Activated T-helper 17 cell treated with anti-CD3 and anti-CD28 coated beads, Interleukin-2, amount 50 U/mL, for 72 hours (primary cell): ENCODE measurements at regions not wholly inside any gene's neighbourhood (a gene's known extent, or its start where the extent isn't known, plus 50 kb on each side); places are given as distances from the start of the nearest gene placed in this dataset.

Experiments
- ATAC-seq: fragments of 150-1000 bp; cut with Tn5 transposase; replicated peaks from 2 replicates; pipeline ENCODE4 v1.10.0; 2021; ENCODE audit warnings: mild to moderate bottlenecking, moderate library complexity
- H3K27ac Mint-ChIP-seq: one replicate; pipeline ENCODE4 v1.8.0; 2022; ENCODE audit warnings: mixed read lengths
- H3K27me3 Mint-ChIP-seq: one replicate; pipeline ENCODE4 v1.8.0; 2022; ENCODE audit warnings: mixed read lengths
- H3K36me3 Mint-ChIP-seq: one replicate; pipeline ENCODE4 v1.8.0; 2022; ENCODE audit warnings: low read depth, mild to moderate bottlenecking, mixed read lengths
- H3K4me1 Mint-ChIP-seq: one replicate; pipeline ENCODE4 v1.8.0; 2022; ENCODE audit warnings: mixed read lengths
- H3K4me3 Mint-ChIP-seq: one replicate; pipeline ENCODE4 v1.8.0; 2022; ENCODE audit warnings: mild to moderate bottlenecking, mixed read lengths
- H3K9me3 Mint-ChIP-seq: one replicate; pipeline ENCODE4 v1.8.0; 2022; ENCODE audit warnings: mixed read lengths

DNA sequence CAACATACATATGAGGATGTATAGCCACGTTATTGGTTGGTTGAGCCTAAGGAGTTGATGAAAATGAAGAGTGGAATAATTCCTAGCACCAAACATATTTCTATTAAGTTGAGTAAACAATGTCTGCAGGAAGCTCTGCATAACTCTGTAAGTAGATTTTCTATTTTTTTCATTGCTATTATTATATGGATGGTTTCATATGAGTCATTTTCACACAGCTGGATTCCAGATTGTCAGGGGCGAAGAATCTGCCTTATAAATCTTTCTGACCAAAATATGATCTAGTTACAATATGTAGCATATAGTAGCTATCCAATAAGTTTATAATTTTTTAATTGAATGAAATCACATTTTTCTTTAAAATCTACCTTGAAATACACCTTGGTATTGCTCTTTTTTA lies 468.0 kb upstream of the PKDCC start:
- Mint-ChIP-seq H3K36me3 (no peaks in the 10 kb centered on the region), H3K27ac (no peak overlapping the region), H3K4me1 (no peaks in the 10 kb centered on the region), H3K27me3 (peaks cover 3% of the 10 kb centered on the region), H3K9me3 (peaks cover 6% of the 10 kb centered on the region), H3K4me3 (no peak overlapping the region)
- ATAC-seq: no peak

DNA sequence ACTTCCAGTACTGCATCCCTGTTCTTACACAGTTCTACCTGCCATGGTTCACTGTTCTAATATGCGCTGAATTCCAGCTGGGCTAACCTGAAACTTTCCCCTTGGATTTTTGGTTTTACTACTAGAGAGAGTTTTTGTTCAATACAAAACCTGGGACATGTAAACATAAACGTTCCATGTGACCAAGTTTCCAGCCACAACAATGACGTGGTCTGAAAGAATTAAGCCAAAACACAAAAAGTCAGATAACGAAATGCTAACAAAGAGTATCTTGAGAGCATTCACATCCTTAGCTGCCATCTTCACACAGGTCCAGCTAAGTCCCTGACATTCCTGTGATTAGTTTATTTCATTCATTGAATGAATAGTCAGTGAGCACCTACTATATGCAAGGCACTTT lies 467.0 kb upstream of the PKDCC start:
- Mint-ChIP-seq H3K9me3 (peaks cover 9% of the 10 kb centered on the region), H3K36me3 (no peaks in the 10 kb centered on the region), H3K4me3 (no peak overlapping the region), H3K27ac (no peak overlapping the region), H3K4me1 (no peaks in the 10 kb centered on the region), H3K27me3 (peaks cover 3% of the 10 kb centered on the region)
- ATAC-seq: no peak

DNA sequence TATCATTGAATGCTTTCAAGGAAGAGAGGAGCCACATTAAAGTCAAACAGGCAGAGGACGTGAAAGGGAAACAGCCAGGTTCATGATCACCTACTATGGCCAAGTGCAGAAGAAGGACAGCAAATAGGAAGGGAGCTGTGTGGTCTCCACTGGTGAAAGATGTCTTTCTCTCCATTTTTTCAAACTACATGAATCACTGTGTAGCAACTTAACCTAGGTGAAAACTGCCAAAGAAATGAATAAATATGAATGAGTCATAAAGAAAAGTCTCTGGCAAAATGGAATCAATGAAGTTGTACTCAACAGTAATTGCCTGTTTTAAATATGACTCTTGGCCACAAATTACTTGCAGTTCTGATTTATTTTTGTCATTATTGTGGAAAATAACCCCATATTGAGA lies 452.6 kb upstream of the PKDCC start:
- Mint-ChIP-seq H3K27me3 (peaks cover 8% of the 10 kb centered on the region), H3K9me3 (no peaks in the 10 kb centered on the region), H3K36me3 (no peaks in the 10 kb centered on the region), H3K27ac (no peak overlapping the region), H3K4me3 (no peak overlapping the region), H3K4me1 (no peaks in the 10 kb centered on the region)
- no peak for ATAC-seq

DNA sequence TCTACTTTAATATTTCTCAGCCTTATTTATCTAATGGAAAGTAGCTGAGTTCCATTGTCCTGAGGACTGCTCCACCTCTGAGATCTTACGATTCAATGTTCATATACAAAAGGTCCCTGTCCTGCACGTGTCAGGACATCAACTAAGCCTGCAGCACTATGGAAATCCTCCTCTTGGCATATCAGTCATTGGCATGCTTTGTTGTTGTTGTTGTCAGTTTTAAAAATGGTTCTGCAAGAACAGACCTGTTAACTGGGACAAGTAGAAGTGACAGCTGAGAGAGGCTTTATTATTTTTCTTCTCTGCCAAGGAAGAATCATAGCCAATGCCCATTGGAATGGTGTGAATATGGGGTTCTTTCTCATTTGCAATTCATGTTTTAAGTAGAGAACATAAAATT lies 450.1 kb upstream of the PKDCC start:
- H3K4me3 Mint-ChIP-seq: no peak overlapping the region
- no peak for ATAC-seq
- H3K9me3 Mint-ChIP-seq: no peaks in the 10 kb centered on the region
- H3K27me3 Mint-ChIP-seq: peaks cover 3% of the 10 kb centered on the region
- no peaks in the 10 kb centered on the region for H3K36me3 Mint-ChIP-seq
- no peak overlapping the region for H3K27ac Mint-ChIP-seq
- no peaks in the 10 kb centered on the region for H3K4me1 Mint-ChIP-seq

DNA sequence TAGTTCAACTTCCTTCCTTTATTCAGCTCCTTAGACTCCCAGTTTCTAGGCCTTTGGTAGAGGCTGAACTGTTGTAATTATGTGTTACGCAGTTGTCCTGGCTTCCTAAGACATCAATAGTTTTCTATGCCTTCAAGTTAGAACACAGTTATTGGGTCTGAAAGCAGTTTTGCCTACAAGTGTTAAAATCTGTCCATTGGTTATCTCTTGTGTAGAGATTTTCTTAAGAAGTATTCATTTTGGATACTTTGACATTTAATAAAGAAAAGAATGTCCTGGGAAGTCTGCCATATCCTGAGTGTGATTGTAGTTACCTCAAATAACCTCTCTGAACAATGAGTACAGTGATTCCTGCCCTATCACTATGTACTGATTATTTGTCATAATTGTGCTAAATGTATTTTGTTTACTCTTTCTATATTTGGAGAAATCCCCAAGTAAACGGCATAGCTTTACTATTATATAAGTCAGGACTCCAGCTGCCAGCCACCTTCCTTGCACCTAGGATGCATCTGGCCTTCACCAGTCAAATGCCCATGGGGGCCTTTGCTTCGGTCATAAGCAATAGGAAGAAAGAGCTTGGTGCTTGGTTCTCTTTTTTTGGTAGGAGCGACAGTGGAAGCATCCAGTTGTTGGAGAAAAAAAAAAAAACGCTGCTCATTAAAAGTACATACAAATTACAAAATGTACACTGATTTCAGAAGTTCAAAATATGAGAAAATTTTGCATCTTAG lies 449.5 kb upstream of the PKDCC start:
- Mint-ChIP-seq H3K27ac (no peak overlapping the region), H3K27me3 (peaks cover 3% of the 10 kb centered on the region), H3K4me3 (no peak overlapping the region), H3K9me3 (no peaks in the 10 kb centered on the region), H3K36me3 (no peaks in the 10 kb centered on the region), H3K4me1 (no peaks in the 10 kb centered on the region)
- ATAC-seq: no peak

DNA sequence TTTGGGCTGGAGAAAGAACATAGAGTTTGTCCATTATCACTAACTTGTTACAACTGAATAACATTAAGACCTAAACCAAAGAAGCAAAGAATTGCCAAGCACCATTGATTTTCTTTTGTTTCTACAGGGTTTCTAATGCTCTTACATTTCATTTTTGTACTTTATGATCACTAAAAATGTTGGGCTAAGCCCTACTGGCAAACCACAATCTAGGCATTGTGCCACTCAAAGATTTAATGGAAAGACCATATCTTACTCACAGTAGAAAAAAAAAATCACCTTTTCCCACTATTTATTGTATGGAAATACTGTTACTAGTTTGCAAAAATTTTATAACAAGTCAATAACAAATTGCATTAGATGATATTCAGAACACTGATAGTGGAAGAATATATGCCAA lies 447.4 kb upstream of the PKDCC start:
- ATAC-seq: no peak
- Mint-ChIP-seq H3K27ac (no peak overlapping the region), H3K27me3 (peaks cover 3% of the 10 kb centered on the region), H3K4me1 (no peaks in the 10 kb centered on the region), H3K9me3 (no peaks in the 10 kb centered on the region), H3K36me3 (no peaks in the 10 kb centered on the region), H3K4me3 (no peak overlapping the region)

DNA sequence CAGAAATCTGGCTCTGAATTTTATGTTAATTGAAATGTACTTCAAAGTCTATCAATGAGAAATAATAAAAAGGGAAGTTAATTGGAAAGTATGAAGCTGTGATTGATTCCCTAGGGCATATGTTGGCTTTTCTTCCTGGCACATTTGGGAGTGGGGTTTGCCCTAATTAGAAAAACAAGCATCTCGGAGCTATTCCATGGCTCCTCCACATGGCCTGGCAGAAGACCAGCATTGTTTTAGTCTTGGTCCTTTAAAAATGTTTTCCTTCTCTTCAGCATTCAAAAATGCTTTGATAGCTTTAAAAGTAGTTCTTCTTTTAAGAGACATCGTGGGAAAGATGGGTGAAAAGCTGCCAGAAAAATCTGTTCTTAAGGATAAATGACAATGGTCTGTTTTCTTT lies 445.5 kb upstream of the PKDCC start:
- Mint-ChIP-seq H3K9me3 (no peaks in the 10 kb centered on the region), H3K4me1 (no peaks in the 10 kb centered on the region), H3K4me3 (no peak overlapping the region), H3K36me3 (no peaks in the 10 kb centered on the region), H3K27ac (no peak overlapping the region), H3K27me3 (no peaks in the 10 kb centered on the region)
- no peak for ATAC-seq

DNA sequence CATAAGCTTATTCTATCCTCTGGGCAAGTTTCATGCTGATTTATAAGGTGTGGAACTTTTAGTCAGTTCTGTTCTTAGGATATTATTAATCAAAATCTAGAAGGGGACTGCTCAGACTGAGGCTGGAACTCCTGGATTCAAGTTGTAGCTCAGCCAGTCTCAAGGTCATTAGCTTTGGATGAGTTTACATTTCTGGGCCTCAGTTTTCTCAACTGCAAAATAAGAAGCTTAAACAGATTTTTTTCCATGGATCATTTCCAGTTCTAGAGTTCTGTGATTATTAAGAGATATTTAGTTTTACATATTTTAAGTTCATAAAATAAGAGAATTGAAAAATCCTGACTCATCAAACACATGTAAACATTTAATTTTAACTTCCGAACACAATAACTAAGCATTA lies 442.5 kb upstream of the PKDCC start:
- Mint-ChIP-seq H3K4me3 (no peak overlapping the region), H3K9me3 (no peaks in the 10 kb centered on the region), H3K27me3 (peaks cover 4% of the 10 kb centered on the region), H3K27ac (no peak overlapping the region), H3K4me1 (no peaks in the 10 kb centered on the region), H3K36me3 (no peaks in the 10 kb centered on the region)
- ATAC-seq: no peak

DNA sequence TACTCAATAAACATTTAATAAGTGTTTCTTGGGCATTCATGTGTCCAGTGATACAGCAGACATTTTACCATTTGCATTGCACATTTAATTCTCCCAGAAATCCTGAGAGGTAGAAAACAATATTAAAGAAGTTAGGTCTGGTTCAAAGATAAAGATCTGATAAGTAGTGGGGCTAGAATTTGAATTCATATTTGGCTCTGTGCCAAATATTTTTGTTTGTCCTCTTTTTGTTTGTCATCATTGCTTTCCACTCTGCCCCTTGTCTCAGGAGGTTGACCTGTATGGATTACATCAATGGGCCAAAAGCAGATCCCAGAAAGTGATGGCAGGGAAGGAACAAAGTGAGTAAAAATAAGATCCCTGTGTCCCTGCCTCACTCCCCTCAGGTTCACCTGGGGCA lies 441.9 kb upstream of the PKDCC start:
- Mint-ChIP-seq H3K27me3 (peaks cover 7% of the 10 kb centered on the region), H3K9me3 (no peaks in the 10 kb centered on the region), H3K36me3 (no peaks in the 10 kb centered on the region), H3K4me1 (no peaks in the 10 kb centered on the region), H3K27ac (no peak overlapping the region), H3K4me3 (no peak overlapping the region)
- no peak for ATAC-seq

DNA sequence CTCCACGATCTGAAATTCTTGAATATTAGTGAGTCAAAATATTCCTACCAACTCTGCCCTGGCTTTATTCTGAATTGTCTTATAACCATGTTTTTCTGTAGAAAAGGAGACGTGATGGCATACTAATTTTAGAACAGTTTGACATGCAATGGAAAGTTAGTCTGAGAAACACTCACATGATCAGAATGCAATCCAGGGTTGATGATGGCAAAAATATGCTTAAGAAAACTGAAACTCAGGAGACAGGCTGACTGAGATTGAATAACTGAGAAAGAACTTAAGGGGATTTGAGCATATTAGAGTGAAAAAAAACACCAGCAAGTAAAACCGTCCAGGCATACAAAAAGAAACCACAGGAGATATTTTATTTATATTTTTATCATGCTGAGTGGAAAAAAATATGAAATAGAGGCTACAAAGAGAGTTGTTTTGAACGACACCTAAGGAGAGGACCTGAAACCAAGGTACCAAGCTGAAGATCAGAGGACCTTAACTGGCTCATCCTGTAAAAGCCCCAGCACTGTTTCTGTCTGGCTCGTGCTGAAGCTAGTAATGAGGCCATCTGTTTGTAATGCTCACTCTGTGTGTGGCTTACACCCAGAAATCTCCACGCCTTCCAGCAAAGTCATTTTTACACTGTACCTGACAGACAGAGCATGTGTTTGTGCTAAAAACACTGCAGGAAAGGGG lies 437.2 kb upstream of the PKDCC start:
- Mint-ChIP-seq H3K27ac (no peak overlapping the region), H3K9me3 (no peaks in the 10 kb centered on the region), H3K36me3 (no peaks in the 10 kb centered on the region), H3K4me3 (no peak overlapping the region), H3K27me3 (peaks cover 7% of the 10 kb centered on the region), H3K4me1 (no peaks in the 10 kb centered on the region)
- no peak for ATAC-seq

DNA sequence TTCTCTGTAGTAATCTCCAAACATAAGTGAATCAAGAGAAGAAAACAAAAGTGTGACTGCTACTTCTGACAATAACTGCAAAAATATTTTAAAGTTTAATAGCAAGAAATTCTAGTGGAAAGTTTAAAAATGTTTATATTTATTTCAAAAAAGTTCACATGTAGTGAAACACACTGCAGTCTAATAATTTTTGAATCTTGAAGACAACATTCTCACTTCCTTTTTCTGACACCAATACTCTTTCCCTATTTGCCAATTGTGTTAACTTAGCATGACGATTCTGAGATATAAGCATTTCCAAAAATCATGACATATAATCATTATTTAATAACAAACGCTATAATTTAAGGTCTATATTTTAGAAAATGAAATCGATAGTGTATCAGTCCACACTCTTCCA lies 429.1 kb upstream of the PKDCC start:
- Mint-ChIP-seq H3K4me3 (no peak overlapping the region), H3K36me3 (no peaks in the 10 kb centered on the region), H3K27ac (no peak overlapping the region), H3K9me3 (no peaks in the 10 kb centered on the region), H3K27me3 (peaks cover 14% of the 10 kb centered on the region), H3K4me1 (no peaks in the 10 kb centered on the region)
- no peak for ATAC-seq

DNA sequence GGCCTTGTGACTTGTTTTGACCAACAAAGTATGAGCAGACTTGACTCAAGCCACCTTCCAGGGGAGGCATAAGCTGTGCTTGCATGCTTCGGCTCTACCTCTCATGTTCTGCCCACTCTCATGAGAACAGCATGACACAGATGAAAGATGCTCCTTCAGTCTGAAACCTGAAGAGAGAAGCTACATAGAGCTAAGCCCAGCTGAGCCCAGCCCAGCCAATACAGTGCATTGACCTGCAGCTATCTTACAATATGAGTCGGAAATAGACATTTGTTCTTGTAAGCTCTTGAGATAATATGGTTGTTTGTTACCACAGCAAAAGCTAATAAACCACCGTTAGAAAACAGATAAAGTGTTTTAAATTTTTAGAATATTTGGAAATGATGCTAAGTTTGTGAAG lies 426.7 kb upstream of the PKDCC start:
- H3K27ac Mint-ChIP-seq: no peak overlapping the region
- H3K36me3 Mint-ChIP-seq: no peaks in the 10 kb centered on the region
- H3K27me3 Mint-ChIP-seq: peaks cover 18% of the 10 kb centered on the region
- H3K4me3 Mint-ChIP-seq: no peak overlapping the region
- no peak for ATAC-seq
- H3K4me1 Mint-ChIP-seq: no peaks in the 10 kb centered on the region
- no peaks in the 10 kb centered on the region for H3K9me3 Mint-ChIP-seq

DNA sequence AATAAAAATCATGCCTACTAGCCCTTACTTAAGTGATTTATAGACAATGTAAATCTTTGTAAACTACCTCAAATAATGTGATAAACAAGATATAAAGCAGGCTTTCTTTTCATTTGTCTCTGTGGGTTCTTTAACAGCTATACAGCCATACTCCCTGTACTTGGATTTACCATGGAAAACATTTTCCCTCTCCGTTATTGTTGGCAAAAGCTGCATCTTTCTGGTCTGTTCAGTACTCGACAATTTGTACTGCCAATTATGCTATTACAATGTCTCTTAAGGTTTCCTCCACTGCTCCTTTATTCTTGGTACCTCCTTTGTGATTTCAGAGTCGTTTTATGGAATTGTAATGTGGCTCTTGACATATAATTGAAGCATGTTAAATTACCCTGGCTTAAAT lies 426.3 kb upstream of the PKDCC start:
- H3K4me1 Mint-ChIP-seq: no peaks in the 10 kb centered on the region
- no peak overlapping the region for H3K4me3 Mint-ChIP-seq
- H3K27me3 Mint-ChIP-seq: peaks cover 18% of the 10 kb centered on the region
- H3K9me3 Mint-ChIP-seq: no peaks in the 10 kb centered on the region
- H3K36me3 Mint-ChIP-seq: no peaks in the 10 kb centered on the region
- no peak overlapping the region for H3K27ac Mint-ChIP-seq
- ATAC-seq: no peak

DNA sequence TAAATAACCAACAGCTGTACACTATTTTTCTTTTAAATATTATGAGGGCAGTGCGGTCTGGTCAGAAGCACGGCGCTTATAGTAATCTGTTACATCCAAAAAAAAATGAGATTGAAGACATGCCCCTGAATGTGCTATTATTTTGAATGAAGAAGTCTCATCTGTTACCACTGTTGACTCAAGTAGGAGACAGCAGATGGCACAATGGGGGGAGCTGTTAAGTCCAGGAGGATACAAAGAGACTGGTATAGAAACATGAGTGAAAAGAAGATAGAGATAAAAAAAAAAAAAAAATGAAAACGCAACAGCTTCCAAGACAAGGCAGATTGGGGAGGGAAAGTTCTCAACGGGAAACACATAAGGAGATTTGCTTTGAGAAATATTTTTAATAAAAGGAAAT lies 425.5 kb upstream of the PKDCC start:
- Mint-ChIP-seq H3K4me1 (no peaks in the 10 kb centered on the region), H3K36me3 (no peaks in the 10 kb centered on the region)

DNA sequence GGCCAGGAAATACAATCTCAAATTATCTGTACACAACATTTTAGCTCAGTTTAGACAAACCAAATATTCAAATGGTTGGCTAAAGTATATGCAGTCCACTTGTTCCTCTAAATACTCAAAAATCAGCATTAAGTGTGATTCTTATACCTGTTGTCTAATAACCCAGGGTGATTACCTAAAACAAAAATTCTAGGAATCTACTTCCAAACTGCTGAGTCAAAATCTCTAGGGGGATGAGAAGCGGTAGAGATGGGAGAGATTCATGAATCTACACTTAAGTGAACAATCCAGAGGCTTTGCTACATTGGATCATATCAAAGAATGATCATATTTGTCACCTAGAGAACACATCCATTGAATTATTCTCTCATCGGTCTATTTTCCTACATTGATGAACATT lies 420.9 kb upstream of the PKDCC start:
- Mint-ChIP-seq H3K36me3 (no peaks in the 10 kb centered on the region), H3K4me3 (no peak overlapping the region), H3K27ac (no peak overlapping the region), H3K9me3 (no peaks in the 10 kb centered on the region), H3K27me3 (peaks cover 7% of the 10 kb centered on the region), H3K4me1 (no peaks in the 10 kb centered on the region)
- no peak for ATAC-seq

More for the DNA sequence above, 425.5 kb upstream of the PKDCC start:
- no peak overlapping the region for H3K27ac Mint-ChIP-seq
- no peaks in the 10 kb centered on the region for H3K9me3 Mint-ChIP-seq
- H3K27me3 Mint-ChIP-seq: peaks cover 18% of the 10 kb centered on the region
- ATAC-seq: no peak
- H3K4me3 Mint-ChIP-seq: no peak overlapping the region
